HFF-Myc (cell line): ENCODE measurements at regions not wholly inside any gene's neighbourhood (a gene's known extent, or its start where the extent isn't known, plus 50 kb on each side); places are given as distances from the start of the nearest gene placed in this dataset.

Experiments used
- DNase-seq: peaks from one replicate; pipeline ENCODE4 v3.0.0-alpha.2; 2011; ENCODE audit warnings: low read depth; ENCODE audit errors: extremely low read depth
- H3K4me3 ChIP-seq: replicated peaks from 2 replicates; pipeline ENCODE4 v1.5.1; 2011; ENCODE audit warnings: low read depth, mild to moderate bottlenecking, control low read depth, low read length
- CTCF ChIP-seq: IDR thresholded peaks from 2 replicates; pipeline ENCODE4 v1.5.1; 2012; ENCODE audit warnings: mild to moderate bottlenecking, low read depth, low read length, control low read depth; ENCODE audit errors: missing control alignments

- H3K4me3 ChIP-seq = no peak overlapping the region
- no peak for DNase-seq
- TF ChIP-seq CTCF = no peak
Measured at GRCh38 chr6:78322068-78322845, 545.1 kb upstream of the IRAK1BP1 start.

GRCh38 chr6:78324213-78324612 lies 543.1 kb upstream of the IRAK1BP1 start:
- no peak overlapping the region for H3K4me3 ChIP-seq
- no peak for DNase-seq
- TF ChIP-seq CTCF = no peak

GRCh38 chr6:78340755-78341154 lies 526.6 kb upstream of the IRAK1BP1 start:
- no peak for TF ChIP-seq CTCF
- DNase-seq = no peak
- no peak overlapping the region for H3K4me3 ChIP-seq

GRCh38 chr6:78345882-78346281 lies 521.5 kb upstream of the IRAK1BP1 start:
- DNase-seq = no peak
- H3K4me3 ChIP-seq = no peak overlapping the region
- TF ChIP-seq CTCF = no peak

GRCh38 chr6:78347191-78347916 lies 520.0 kb upstream of the IRAK1BP1 start:
- DNase-seq = no peak
- H3K4me3 ChIP-seq = no peak overlapping the region
- TF ChIP-seq CTCF = no peak

- no peak overlapping the region for H3K4me3 ChIP-seq
- no peak for DNase-seq
- TF ChIP-seq CTCF = no peak
Measured at GRCh38 chr6:78353040-78353439, 514.3 kb upstream of the IRAK1BP1 start.
